H1 (cell line): ENCODE measurements at regions not wholly inside any gene's neighbourhood (a gene's known extent, or its start where the extent isn't known, plus 50 kb on each side); places are given as distances from the start of the nearest gene placed in this dataset.

Experiments
- KDM4A ChIP-seq: IDR thresholded peaks from one replicate; pipeline ENCODE4 v1.7.1; 2012; ENCODE audit warnings: low read depth, mild to moderate bottlenecking, moderate library complexity, low read length, inconsistent platforms; ENCODE audit not compliant: severe bottlenecking
- MAFK ChIP-seq: IDR thresholded peaks from 2 replicates; pipeline ENCODE4 v1.6.1; 2012; ENCODE audit warnings: low read depth, mild to moderate bottlenecking, improper control_type of control experiment, low read length
- NRF1 ChIP-seq: IDR thresholded peaks from 2 replicates; pipeline ENCODE4 v1.6.1; 2011; ENCODE audit warnings: mild to moderate bottlenecking, low read depth, low read length, improper control_type of control experiment
- RNF2 ChIP-seq: fragments of 200-900, 300-1000 bp; sonication (generic); IDR thresholded peaks from 2 replicates; pipeline ENCODE4 v1.7.1; 2016; ENCODE audit warnings: borderline replicate concordance, low read depth, mild to moderate bottlenecking, antibody characterized with exemption, low read length; ENCODE audit not compliant: poor library complexity, severe bottlenecking; ENCODE audit errors: missing control alignments
- SIN3A ChIP-seq, 2 experiments: IDR thresholded peaks in 1 of 2; conservative IDR thresholded peaks in 1 of 2; 2 replicates each; pipeline ENCODE4 v1.6.1; 2011 to 2012; ENCODE audit warnings: low read length in 2 of 2, improper control_type of control experiment in 1 of 2, low read depth in 1 of 2, mild to moderate bottlenecking in 1 of 2
- TEAD4 ChIP-seq: IDR thresholded peaks from 2 replicates; pipeline ENCODE4 v1.6.1; 2012; ENCODE audit warnings: low read depth, low read length, inconsistent platforms, mixed read lengths
- TF ChIP-seq, protein P1 (sequence below), 3 experiments: IDR thresholded peaks; 1 replicate in 2 of 3; 2 replicates in 1 of 3; pipeline versions ENCODE4 v1.5.1 to v1.6.1; 2011; ENCODE audit warnings: low read length in 3 of 3, mild to moderate bottlenecking in 3 of 3, inconsistent platforms in 2 of 3, low read depth in 1 of 3, moderate library complexity in 1 of 3; ENCODE audit not compliant: insufficient read depth in 1 of 3; ENCODE audit errors: control extremely low read depth in 1 of 3

DNA sequence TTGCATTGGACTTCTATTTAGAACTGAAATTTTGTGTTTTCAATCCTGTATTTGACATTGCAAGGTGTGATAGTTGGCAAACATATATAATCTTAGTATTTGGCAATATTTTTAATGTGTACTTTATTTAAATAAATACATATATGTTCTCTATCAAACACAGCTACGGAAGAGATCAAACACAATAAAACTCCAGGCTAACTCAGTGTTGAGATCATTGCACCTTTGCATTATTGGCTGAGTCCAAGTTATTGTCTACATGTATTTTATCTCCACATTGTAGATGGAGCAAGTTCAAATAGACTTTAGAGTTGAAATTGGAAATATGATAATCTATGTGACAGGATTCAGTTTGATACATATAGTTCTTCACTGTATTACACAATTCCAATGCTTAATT, 176.7 kb downstream of the ST6GAL2 start (continued):
- TF ChIP-seq, protein P1, sequence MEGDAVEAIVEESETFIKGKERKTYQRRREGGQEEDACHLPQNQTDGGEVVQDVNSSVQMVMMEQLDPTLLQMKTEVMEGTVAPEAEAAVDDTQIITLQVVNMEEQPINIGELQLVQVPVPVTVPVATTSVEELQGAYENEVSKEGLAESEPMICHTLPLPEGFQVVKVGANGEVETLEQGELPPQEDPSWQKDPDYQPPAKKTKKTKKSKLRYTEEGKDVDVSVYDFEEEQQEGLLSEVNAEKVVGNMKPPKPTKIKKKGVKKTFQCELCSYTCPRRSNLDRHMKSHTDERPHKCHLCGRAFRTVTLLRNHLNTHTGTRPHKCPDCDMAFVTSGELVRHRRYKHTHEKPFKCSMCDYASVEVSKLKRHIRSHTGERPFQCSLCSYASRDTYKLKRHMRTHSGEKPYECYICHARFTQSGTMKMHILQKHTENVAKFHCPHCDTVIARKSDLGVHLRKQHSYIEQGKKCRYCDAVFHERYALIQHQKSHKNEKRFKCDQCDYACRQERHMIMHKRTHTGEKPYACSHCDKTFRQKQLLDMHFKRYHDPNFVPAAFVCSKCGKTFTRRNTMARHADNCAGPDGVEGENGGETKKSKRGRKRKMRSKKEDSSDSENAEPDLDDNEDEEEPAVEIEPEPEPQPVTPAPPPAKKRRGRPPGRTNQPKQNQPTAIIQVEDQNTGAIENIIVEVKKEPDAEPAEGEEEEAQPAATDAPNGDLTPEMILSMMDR (IDR thresholded peaks at IDR 0.05; ENCODE audit: control extremely low read depth in 1 of 3, insufficient read depth in 1 of 3, low read depth in 1 of 3, low read length in 3 of 3), result no peak
- no peak for TF ChIP-seq RNF2
- no peak for TF ChIP-seq KDM4A
- no peak for TF ChIP-seq TEAD4
- TF ChIP-seq MAFK, result no peak
- TF ChIP-seq SIN3A (conservative IDR thresholded peaks at IDR 0.05 in 1 of 2, IDR thresholded peaks at IDR 0.05 in 1 of 2; ENCODE audit: low read depth in 1 of 2, low read length in 2 of 2), result no peak
- TF ChIP-seq NRF1, result no peak
